Posterior cingulate gyrus (tissue), 11 donors: ENCODE measurements at regions not wholly inside any gene's neighbourhood (a gene's known extent, or its start where the extent isn't known, plus 50 kb on each side); places are given as distances from the start of the nearest gene placed in this dataset.

Experiments
- DNase-seq, 10 donors: peaks; one replicate each; pipeline versions ENCODE4 v3.0.0 to v3.0.0-alpha.2; 2020 to 2021; ENCODE audit warnings: mixed read lengths in 3 of 10
- intact Hi-C: fragments of 100-400 bp; cut with DNase I; formaldehyde crosslinking; loops from one replicate; pipeline ENCODE4 v1.15.1; 2023

GRCh38 chr9:7366121-7366520 lies 433.5 kb downstream of the DMAC1 start:
- intact Hi-C loops, result no loop called here
- no peak for DNase-seq

- intact Hi-C loops, result no loop called here
- no peak for DNase-seq
These were observed 435.7 kb downstream of the DMAC1 start for GRCh38 chr9:7363777-7364477.

- DNase-seq, result no peak
- intact Hi-C loops, result no loop called here
These were observed 439.1 kb downstream of the DMAC1 start for GRCh38 chr9:7360513-7360912.

- intact Hi-C loops, result no loop called here
- DNase-seq, result peak in 1 of 10 donors; percentile 78
These were observed 440.7 kb downstream of the DMAC1 start for GRCh38 chr9:7358876-7359275.

- DNase-seq, result no peak
- intact Hi-C loops, result no loop called here
These were observed 444.9 kb downstream of the DMAC1 start for GRCh38 chr9:7354704-7355103.

- intact Hi-C loops, result no loop called here
- DNase-seq, result no peak
These were observed 450.9 kb downstream of the DMAC1 start for GRCh38 chr9:7348692-7349091.

GRCh38 chr9:7347556-7347955 lies 452.0 kb downstream of the DMAC1 start:
- DNase-seq, result no peak

GRCh38 chr9:7346144-7346543 lies 453.4 kb downstream of the DMAC1 start:
- intact Hi-C loops, result no loop called here
- no peak for DNase-seq

More at GRCh38 chr9:7347556-7347955, 452.0 kb downstream of the DMAC1 start:
- intact Hi-C loops, result no loop called here

GRCh38 chr9:7342736-7343135 lies 456.8 kb downstream of the DMAC1 start:
- intact Hi-C loops, result no loop called here
- no peak for DNase-seq

GRCh38 chr9:7342229-7342628 lies 457.3 kb downstream of the DMAC1 start:
- intact Hi-C loops, result no loop called here
- DNase-seq, result no peak

- intact Hi-C loops, result no loop called here
- DNase-seq, result no peak
These were observed 458.0 kb downstream of the DMAC1 start for GRCh38 chr9:7341571-7341970.

- intact Hi-C loops, result no loop called here
- DNase-seq, result no peak
These were observed 459.1 kb downstream of the DMAC1 start for GRCh38 chr9:7340451-7340850.

- intact Hi-C loops, result no loop called here
- no peak for DNase-seq
These were observed 460.8 kb downstream of the DMAC1 start for GRCh38 chr9:7338586-7339281.

- intact Hi-C loops, result no loop called here
- DNase-seq, result no peak
These were observed 463.1 kb downstream of the DMAC1 start for GRCh38 chr9:7336356-7337065.

- DNase-seq, result no peak
- intact Hi-C loops, result no loop called here
These were observed 465.9 kb downstream of the DMAC1 start for GRCh38 chr9:7333719-7334118.

GRCh38 chr9:7332780-7333179 lies 466.8 kb downstream of the DMAC1 start:
- no peak for DNase-seq
- intact Hi-C loops, result no loop called here

- DNase-seq, result no peak
- intact Hi-C loops, result no loop called here
These were observed 471.1 kb downstream of the DMAC1 start for GRCh38 chr9:7328453-7328852.

GRCh38 chr9:7325995-7326394 lies 473.6 kb downstream of the DMAC1 start:
- intact Hi-C loops, result no loop called here
- no peak for DNase-seq

- DNase-seq, result no peak
- intact Hi-C loops, result no loop called here
These were observed 475.4 kb downstream of the DMAC1 start for GRCh38 chr9:7324152-7324598.

- DNase-seq, result no peak
- intact Hi-C loops, result no loop called here
These were observed 478.7 kb downstream of the DMAC1 start for GRCh38 chr9:7320841-7321240.

- intact Hi-C loops, result no loop called here
- DNase-seq, result no peak
These were observed 479.4 kb downstream of the DMAC1 start for GRCh38 chr9:7320139-7320538.

GRCh38 chr9:7318920-7319319 lies 480.7 kb downstream of the DMAC1 start:
- DNase-seq, result no peak
- intact Hi-C loops, result no loop called here
